C4-2B (cell line): ENCODE measurements at regions not wholly inside any gene's neighbourhood (a gene's known extent, or its start where the extent isn't known, plus 50 kb on each side); places are given as distances from the start of the nearest gene placed in this dataset.

ENCODE experiments used
- CTCF ChIP-seq: fragments of 450-650 bp; conservative IDR thresholded peaks from 2 replicates; pipeline ENCODE4 v1.5.1; 2017; ENCODE audit warnings: mild to moderate bottlenecking
- ZFX ChIP-seq: fragments of 450-650 bp; IDR thresholded peaks from 2 replicates; pipeline ENCODE4 v1.6.1; 2017

DNA sequence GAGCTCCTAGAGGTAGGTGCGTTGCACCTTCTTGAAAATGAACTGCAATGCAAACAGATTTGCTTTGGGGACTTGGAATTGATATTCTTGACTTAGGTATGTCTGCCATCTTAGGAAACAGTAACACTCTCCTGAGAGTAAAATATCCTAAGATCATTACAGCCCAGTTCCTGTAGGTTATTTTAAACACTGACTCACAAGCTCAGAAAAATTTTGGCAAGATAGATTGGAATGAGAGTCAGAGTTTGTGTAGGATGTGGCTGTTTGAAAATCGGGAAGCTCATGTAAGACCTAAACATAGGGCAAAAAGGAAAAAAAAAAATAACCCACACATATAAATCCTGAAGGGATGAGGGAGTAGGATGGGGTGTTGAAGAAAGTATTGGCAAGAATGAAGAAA is 377.0 kb upstream of the LRRC4C start:
- TF ChIP-seq CTCF (no peak), ZFX (no peak)
